HG03064 (cell line): ENCODE measurements at regions not wholly inside any gene's neighbourhood (a gene's known extent, or its start where the extent isn't known, plus 50 kb on each side); places are given as distances from the start of the nearest gene placed in this dataset.

Experiments
- ATAC-seq: cut with Tn5 transposase; IDR thresholded peaks from one replicate; pipeline ENCODE4 v1.9.1; 2021; ENCODE audit warnings: low read depth; ENCODE audit not compliant: unreplicated experiment

DNA sequence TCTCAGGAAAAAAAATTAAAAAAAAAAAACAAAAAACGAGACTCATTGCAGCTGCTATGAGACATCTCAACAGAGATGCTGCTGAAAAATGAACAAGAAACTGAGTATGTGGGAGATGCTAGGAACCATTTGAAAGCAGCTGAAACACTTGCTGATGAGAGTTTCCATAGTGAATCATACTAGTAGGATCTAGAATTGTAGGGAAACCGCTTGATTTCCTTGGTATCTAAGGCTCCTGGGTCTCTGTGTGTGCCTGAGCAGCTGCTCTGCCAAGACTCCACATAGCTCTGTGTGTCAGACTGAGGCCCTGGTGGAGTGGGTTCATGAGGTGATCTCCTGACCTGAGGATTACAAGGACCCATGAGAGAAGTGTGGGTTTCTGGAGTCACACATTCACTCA, 313.4 kb upstream of the NECTIN3 start:
- no peak for ATAC-seq

GRCh38 chr3:110767156-110767555, 304.5 kb upstream of the NECTIN3 start:
- no peak for ATAC-seq

DNA sequence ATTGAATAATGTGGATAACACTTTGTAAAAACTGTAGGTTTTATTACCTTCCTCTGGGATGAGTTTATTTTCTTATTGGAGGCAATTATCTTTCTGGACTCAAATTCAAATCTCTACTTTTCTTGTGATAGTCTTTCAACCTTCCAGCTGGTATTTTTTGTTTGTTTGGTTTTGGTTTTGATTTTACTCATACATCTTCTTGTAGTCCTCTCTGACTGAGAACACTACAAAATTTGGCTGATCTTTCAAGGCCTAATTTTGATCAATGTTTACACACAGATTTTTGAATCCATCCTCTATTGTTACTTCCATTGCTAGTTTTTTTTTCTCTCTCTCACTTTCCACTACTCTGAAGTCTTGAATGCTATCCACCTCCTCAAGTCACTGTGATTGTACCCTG, 303.8 kb upstream of the NECTIN3 start:
- ATAC-seq = no peak

DNA sequence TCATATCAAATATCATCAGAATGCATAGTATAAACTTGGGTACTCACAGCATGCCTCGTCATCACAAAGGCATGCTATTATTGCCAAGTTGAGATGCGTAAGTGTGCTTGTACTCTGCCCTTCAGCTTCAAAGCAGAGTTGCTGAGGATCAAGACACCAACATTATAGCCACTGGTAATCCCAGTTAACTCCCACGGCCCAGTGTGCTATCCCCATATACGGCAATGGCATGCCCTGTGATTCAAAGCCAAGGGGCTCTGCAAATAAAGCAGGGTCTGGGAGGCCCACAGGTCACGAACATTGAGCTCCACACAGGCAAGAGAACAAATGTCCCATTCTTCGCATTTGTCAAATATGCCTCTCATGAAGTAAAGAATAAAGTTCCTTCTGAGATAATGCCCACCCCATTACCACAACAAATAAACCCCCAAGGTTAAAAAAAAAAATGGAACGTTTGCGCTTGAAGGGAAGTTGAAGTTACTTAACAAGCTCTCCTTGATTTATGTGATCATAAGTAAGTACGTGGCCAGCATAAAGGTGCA, 298.1 kb upstream of the NECTIN3 start:
- ATAC-seq = no peak

- no peak for ATAC-seq
Measured at GRCh38 chr3:110774496-110775265, 296.9 kb upstream of the NECTIN3 start.

- no peak for ATAC-seq
Measured at GRCh38 chr3:110779581-110779980, 292.0 kb upstream of the NECTIN3 start.

DNA sequence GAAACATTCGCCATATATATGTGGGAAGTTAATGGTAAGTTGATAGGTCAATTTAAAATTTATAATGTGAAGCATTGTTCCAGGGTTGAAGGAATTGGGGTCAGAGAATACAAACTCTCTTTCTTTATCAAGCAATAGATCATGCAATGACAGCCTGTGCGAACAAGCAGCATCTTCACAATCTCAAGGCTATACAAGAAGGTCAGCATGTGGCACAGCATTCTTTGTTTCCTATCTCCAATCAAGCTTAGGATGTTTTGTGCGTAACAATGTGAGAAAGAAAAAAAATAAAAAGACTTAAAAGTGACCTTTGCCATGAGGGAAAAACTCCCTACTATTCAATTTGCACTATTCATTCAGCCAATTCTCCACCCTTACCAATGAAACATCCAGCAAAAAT, 288.1 kb upstream of the NECTIN3 start:
- ATAC-seq = no peak

DNA sequence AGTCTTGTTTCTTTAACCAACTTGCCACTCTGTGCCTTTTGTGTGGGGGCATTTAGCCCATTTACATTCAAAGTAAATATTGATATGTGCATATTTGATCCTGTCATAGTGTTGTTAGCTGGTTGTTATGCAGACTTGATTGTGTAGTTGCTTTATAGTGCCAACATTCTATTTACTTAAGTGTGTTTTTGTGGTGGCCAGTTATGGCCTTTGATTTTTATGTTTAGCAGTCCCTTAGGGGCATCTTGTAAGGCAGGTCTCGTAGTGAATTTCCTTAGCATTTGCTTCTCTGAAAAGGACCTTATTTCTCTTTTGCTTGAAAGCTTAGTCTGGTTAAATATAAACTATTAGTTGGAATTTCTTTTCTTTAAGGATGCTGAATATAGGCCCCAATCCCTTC, 282.8 kb upstream of the NECTIN3 start:
- ATAC-seq = no peak

DNA sequence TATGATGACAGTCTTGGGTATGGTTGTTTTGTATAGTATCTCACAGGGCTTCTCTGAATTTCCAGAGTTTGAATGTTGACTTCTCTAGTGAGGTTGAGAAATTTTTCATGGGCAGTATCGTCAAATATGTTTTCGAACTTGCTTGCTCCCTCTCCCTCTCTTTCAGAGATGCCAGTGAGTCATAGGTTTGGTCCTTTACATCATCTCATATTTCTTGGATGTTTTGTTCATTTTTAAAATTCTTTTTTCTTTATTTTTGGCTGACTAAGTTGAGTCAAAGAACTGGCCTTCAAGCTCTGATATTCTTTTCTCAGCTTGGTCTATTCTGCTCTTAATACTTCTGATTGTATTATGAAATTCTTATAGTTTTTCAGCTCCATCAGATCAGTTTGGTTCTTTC, 282.3 kb upstream of the NECTIN3 start:
- ATAC-seq = no peak

GRCh38 chr3:110790631-110791030, 281.0 kb upstream of the NECTIN3 start:
- no peak for ATAC-seq

- no peak for ATAC-seq
Measured at GRCh38 chr3:110791995-110792686, 279.5 kb upstream of the NECTIN3 start.

DNA sequence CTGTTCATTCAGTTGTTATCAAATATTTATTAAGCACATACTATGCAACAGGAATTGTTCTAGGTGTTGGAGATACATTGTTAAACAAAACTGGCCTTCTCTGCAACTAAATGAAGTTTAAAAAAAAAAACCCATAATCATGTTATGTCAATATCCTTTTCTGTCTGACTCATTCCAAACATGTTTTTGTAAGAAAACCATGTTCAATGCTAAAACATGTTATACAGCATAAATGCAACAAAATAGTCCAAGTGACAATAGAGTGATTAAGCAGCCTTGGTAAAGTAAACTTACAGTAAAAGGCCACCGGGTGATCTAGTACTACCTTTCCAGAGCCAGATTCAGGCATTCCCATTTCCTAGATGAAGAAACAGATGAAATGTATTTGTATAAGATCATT, 278.0 kb upstream of the NECTIN3 start:
- ATAC-seq = no peak

DNA sequence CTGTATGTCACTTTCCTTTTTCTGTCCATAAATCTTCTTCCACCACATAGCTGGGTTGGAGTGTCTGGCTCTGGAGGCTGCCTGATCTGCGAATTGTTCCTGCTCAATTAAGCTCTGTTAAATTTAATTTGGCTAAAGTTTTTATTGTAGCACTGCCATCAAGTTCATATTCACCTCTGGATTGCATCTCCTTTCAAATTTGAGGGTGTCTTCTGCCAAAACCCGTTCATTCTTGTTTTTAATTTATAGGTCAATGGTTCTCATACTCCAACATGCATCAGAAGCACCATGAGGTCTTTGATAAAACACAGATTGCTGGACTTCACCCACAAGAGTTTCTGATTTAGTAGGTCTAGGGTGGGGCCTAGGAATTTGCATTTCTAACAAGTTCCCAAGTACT, 276.5 kb upstream of the NECTIN3 start:
- ATAC-seq = no peak

DNA sequence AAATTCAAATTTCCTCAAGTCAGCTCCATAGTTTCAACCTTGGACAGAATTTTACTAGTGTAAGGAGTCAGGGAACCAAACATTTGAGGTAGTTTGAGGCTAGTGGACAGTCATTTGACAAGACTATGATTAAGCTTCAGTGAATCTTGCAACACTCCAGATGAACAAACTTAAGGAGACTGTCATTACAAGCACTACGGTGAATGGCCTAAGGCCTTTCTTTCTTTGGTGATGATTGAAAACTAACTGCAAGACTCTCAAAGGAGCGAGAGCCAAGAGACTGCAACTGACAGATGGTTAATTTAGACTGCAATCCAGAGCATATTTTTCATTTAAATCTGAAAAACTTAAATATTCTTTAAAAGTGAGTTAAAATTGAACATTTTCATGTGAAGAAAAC, 272.3 kb upstream of the NECTIN3 start:
- no peak for ATAC-seq

DNA sequence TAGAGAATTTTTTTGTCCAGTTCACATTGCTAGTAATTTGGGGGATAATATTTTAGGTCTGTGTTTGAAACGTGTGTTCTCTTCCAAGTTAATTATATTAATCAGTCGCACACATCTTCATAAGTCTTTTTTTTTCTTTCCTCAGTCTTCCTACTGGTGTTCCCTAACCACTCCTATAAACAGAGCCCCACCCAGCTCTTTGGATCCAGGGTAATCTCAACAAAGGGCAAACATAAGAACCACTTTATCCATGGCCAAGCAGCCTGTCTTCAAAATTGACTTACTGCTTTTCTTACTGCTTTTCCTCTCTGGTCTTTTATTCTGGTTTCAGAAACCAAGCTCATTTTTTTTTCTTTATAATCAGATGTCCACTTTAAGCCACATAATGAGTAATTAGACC, 266.8 kb upstream of the NECTIN3 start:
- no peak for ATAC-seq

GRCh38 chr3:110806924-110807323, 264.7 kb upstream of the NECTIN3 start:
- no peak for ATAC-seq

DNA sequence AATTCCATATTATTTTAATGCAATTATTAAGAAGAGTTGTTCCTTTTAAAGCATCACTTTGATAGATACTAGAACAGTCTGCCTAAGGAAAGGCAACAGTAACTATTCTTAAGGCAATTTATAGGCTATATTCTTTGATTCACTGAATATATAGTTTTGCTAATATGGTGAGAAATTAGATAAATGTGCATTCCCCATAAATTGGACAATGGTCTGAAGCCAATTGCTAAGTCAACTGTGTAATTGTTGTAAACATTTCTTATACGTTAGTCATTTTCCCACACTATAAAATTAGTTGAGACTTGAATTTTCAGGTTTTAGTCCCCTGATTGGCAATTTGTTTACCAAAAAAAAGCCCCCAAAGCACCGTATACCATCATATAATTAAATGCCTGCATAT, 263.0 kb upstream of the NECTIN3 start:
- ATAC-seq = no peak

DNA sequence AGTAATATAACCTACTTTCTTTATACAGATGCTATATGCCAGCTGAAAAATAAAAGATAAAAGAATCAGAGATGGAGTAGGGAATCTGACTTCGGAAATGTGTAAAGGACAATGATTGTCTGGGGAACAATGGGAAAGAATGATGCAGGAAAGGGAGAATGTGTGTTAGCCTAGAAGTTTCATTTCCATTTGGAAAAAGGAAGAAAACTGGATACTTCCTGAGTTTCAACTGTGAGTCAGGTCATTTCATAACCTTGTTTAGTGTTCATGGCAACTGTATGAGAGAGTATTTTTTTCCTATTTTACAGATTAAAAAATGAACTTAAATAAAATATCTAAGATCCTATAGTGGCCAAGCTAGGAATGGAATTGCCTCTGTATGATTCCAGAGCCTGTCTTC, 261.3 kb upstream of the NECTIN3 start:
- ATAC-seq = no peak

GRCh38 chr3:110811050-110811449, 260.6 kb upstream of the NECTIN3 start:
- no peak for ATAC-seq

- no peak for ATAC-seq
Measured at GRCh38 chr3:110813541-110813940, 258.1 kb upstream of the NECTIN3 start.

DNA sequence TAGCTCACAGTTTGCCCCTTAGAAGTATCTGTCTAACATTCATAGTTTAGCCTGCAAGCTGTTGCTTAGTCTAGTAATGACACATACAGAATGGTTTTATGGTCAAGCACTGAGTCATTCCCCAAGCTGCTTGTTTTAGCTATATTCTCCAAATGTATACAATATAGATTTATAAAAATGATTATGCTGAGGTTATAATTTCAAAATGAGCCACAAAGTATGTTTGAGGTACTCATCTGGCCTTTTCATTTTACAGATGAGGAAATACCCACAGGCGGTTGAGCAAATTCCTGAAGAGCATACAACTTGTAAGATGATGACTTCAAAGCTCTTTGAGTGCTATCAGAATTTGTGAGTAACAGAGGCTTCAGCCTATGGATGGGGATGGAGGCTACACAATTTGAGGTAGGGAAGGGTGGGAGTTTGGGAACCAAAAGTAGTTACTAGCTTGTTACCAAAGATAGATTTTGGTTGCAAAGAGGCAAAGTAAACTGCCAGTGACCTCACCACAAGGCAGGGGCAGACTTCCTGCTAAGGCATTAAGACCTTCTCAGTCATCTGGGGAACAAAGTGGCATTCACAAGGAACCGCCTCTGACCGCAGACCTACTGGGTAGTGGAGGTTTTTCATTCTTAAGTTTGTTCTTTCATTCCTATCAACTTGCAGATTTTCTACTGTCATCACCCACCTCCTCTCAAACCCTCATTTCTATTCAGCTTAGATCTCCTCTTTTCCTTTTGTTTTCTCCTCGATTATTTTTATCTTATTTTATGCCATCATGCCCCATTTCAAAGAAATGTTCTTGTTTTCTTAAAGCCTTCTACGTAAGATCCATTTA, 257.2 kb upstream of the NECTIN3 start:
- ATAC-seq = peak; percentile 70
